Stimulated activated naive CD8-positive, alpha-beta T cell treated with anti-CD3 and anti-CD28 coated beads, Interleukin-15, amount 100 ng/mL, for 72 hours (primary cell): ENCODE measurements at regions not wholly inside any gene's neighbourhood (a gene's known extent, or its start where the extent isn't known, plus 50 kb on each side); places are given as distances from the start of the nearest gene placed in this dataset.

Experiments used
- ATAC-seq: fragments of 150-1000 bp; cut with Tn5 transposase; 2 replicates; pipeline ENCODE4 v1.10.0; 2021; ENCODE audit warnings: mild to moderate bottlenecking, moderate library complexity
- DNase-seq, 2 donors: peaks; one replicate each; pipeline ENCODE4 v3.0.0; 2021 to 2022
- H3K27ac Mint-ChIP-seq, 2 donors: one replicate each; pipeline ENCODE4 v1.8.0; 2022; ENCODE audit warnings: mild to moderate bottlenecking in 2 of 2, mixed read lengths in 2 of 2, moderate library complexity in 2 of 2
- H3K27me3 Mint-ChIP-seq: one replicate; pipeline ENCODE4 v1.8.0; 2022; ENCODE audit warnings: mixed read lengths
- H3K4me1 Mint-ChIP-seq: one replicate; pipeline ENCODE4 v1.8.0; 2022; ENCODE audit warnings: mild to moderate bottlenecking, mixed read lengths
- H3K4me3 Mint-ChIP-seq, 2 donors: one replicate each; pipeline ENCODE4 v1.8.0; 2022; ENCODE audit warnings: mild to moderate bottlenecking in 2 of 2, mixed read lengths in 2 of 2, moderate library complexity in 1 of 2
- H3K9me3 Mint-ChIP-seq, 2 donors: one replicate each; pipeline ENCODE4 v1.8.0; 2022; ENCODE audit warnings: mixed read lengths in 2 of 2

- Mint-ChIP-seq H3K9me3 (no peaks in the 10 kb centered on the region), H3K4me1 (peaks cover 10% of the 10 kb centered on the region), H3K4me3 (no peak overlapping the region), H3K27ac (no peak overlapping the region), H3K27me3 (peaks cover 23% of the 10 kb centered on the region)
- ATAC-seq (no peak), DNase-seq (no peak)
These were observed 53.7 kb upstream of the ETS2 start for GRCh38 chr21:38752051-38752505.

GRCh38 chr21:38753114-38753513 lies 52.6 kb upstream of the ETS2 start:
- H3K27ac Mint-ChIP-seq: peak overlapping the region in 1 of 2 donors; percentile 7

GRCh38 chr21:38753557-38753971 lies 52.2 kb upstream of the ETS2 start:
- ATAC-seq (no peak), DNase-seq (no peak)
- Mint-ChIP-seq H3K27ac (peak overlapping the region in 1 of 2 donors; percentile 7), H3K27me3 (peaks cover 23% of the 10 kb centered on the region), H3K4me1 (peaks cover 10% of the 10 kb centered on the region), H3K9me3 (no peaks in the 10 kb centered on the region), H3K4me3 (no peak overlapping the region)

More at GRCh38 chr21:38753114-38753513, 52.6 kb upstream of the ETS2 start:
- Mint-ChIP-seq H3K4me1 (peaks cover 10% of the 10 kb centered on the region), H3K4me3 (no peak overlapping the region), H3K9me3 (no peaks in the 10 kb centered on the region), H3K27me3 (peaks cover 23% of the 10 kb centered on the region)
- no peak for DNase-seq
- no peak for ATAC-seq
